HG02678 (cell line): ENCODE measurements at regions not wholly inside any gene's neighbourhood (a gene's known extent, or its start where the extent isn't known, plus 50 kb on each side); places are given as distances from the start of the nearest gene placed in this dataset.
"Not testable (repeated sequence)": the region's sequence is repeated elsewhere in the genome, so short reads cannot be mapped to it uniquely, and the experiment has no call there.

Experiments used
- ATAC-seq: cut with Tn5 transposase; IDR thresholded peaks from one replicate; pipeline ENCODE4 v1.9.1; 2021; ENCODE audit warnings: mild to moderate bottlenecking, moderate library complexity; ENCODE audit not compliant: unreplicated experiment

- peak; percentile 59 for ATAC-seq
Observed at GRCh38 chr5:85375525-85375924, 990.8 kb upstream of the EDIL3 start.

GRCh38 chr5:85388770-85389169, 1004.1 kb upstream of the EDIL3 start:
- no peak for ATAC-seq

- ATAC-seq: not testable (repeated sequence)
Observed at GRCh38 chr5:85392309-85392708, 1007.6 kb upstream of the EDIL3 start.

GRCh38 chr5:85395526-85395925, 1010.8 kb upstream of the EDIL3 start:
- no peak for ATAC-seq

- ATAC-seq: no peak
Observed at GRCh38 chr5:85397451-85397850, 1012.8 kb upstream of the EDIL3 start.

- no peak for ATAC-seq
Observed at GRCh38 chr5:85428426-85428934, 1043.8 kb upstream of the EDIL3 start.

GRCh38 chr5:85431726-85432125, 1047.0 kb upstream of the EDIL3 start:
- ATAC-seq: not testable (repeated sequence)

- no peak for ATAC-seq
Observed at GRCh38 chr5:85441156-85441555, 1056.5 kb upstream of the EDIL3 start.

GRCh38 chr5:85441853-85442252, 1057.2 kb upstream of the EDIL3 start:
- no peak for ATAC-seq

GRCh38 chr5:85452322-85453025, 1067.8 kb upstream of the EDIL3 start:
- no peak for ATAC-seq

- ATAC-seq: no peak
Observed at GRCh38 chr5:85453026-85453349, 1068.3 kb upstream of the EDIL3 start.

GRCh38 chr5:85458319-85458718, 1073.6 kb upstream of the EDIL3 start:
- ATAC-seq: no peak

- no peak for ATAC-seq
Observed at GRCh38 chr5:85462957-85463356, 1078.3 kb upstream of the EDIL3 start.

GRCh38 chr5:85466423-85466822, 1081.7 kb upstream of the EDIL3 start:
- no peak for ATAC-seq

GRCh38 chr5:85472749-85473148, 1088.1 kb upstream of the EDIL3 start:
- ATAC-seq: no peak

GRCh38 chr5:85475151-85475550, 1090.5 kb upstream of the EDIL3 start:
- ATAC-seq: not testable (repeated sequence)

GRCh38 chr5:85476617-85477016, 1091.9 kb upstream of the EDIL3 start:
- no peak for ATAC-seq

GRCh38 chr5:85479849-85480248, 1095.2 kb upstream of the EDIL3 start:
- no peak for ATAC-seq

- ATAC-seq: no peak
Observed at GRCh38 chr5:85484982-85485574, 1100.4 kb upstream of the EDIL3 start.

- ATAC-seq: no peak
Observed at GRCh38 chr5:85488295-85488694, 1103.6 kb upstream of the EDIL3 start.

GRCh38 chr5:85500869-85501268, 1116.2 kb upstream of the EDIL3 start:
- no peak for ATAC-seq

GRCh38 chr5:85512896-85513295, 1104.8 kb upstream of the COX7C start:
- ATAC-seq: no peak

- ATAC-seq: no peak
Observed at GRCh38 chr5:85515588-85515987, 1102.2 kb upstream of the COX7C start.
